CD4-positive, CD25-positive, alpha-beta regulatory T cell (primary cell): ENCODE measurements at regions not wholly inside any gene's neighbourhood (a gene's known extent, or its start where the extent isn't known, plus 50 kb on each side); places are given as distances from the start of the nearest gene placed in this dataset.

Experiments
- ATAC-seq, 2 donors: fragments of 150-1000 bp; cut with Tn5 transposase; one replicate each; pipeline ENCODE4 v1.10.0; 2021; ENCODE audit warnings: low read depth in 2 of 2, moderate number of reproducible peaks in 2 of 2, moderate library complexity in 1 of 2
- DNase-seq, 3 donors: peaks; one replicate each; pipeline versions ENCODE4 v3.0.0 to v3.0.0-alpha.2; 2012 to 2022; ENCODE audit warnings: mixed read lengths in 1 of 3
- H3K27ac ChIP-seq: one replicate; pipeline ENCODE4 v1.7.0; 2013; ENCODE audit warnings: mild to moderate bottlenecking, low read length; ENCODE audit not compliant: insufficient read depth, poor library complexity, severe bottlenecking
- H3K27me3 ChIP-seq: one replicate; pipeline ENCODE4 v1.7.0; 2013; ENCODE audit warnings: low read length; ENCODE audit not compliant: control insufficient read depth, insufficient read depth
- H3K36me3 ChIP-seq: one replicate; pipeline ENCODE4 v1.7.0; 2013; ENCODE audit warnings: mild to moderate bottlenecking, low read length, moderate library complexity; ENCODE audit not compliant: control insufficient read depth, insufficient read depth
- H3K4me1 ChIP-seq: 2 replicates; pipeline ENCODE4 v1.7.0; 2013; ENCODE audit warnings: mild to moderate bottlenecking, low read length; ENCODE audit not compliant: insufficient read depth, control insufficient read depth, poor library complexity, severe bottlenecking
- H3K4me3 ChIP-seq: one replicate; pipeline ENCODE4 v1.7.0; 2013; ENCODE audit warnings: low read depth, mild to moderate bottlenecking, low read length, moderate library complexity
- H3K9me3 ChIP-seq, 2 experiments: 1 replicate in 1 of 2; 2 replicates in 1 of 2; pipeline ENCODE4 v1.7.0; 2013; ENCODE audit warnings: low read length in 2 of 2, mild to moderate bottlenecking in 1 of 2, moderate library complexity in 1 of 2; ENCODE audit not compliant: control insufficient read depth in 2 of 2
- H3K27ac Mint-ChIP-seq, 3 donors: one replicate each; pipeline ENCODE4 v1.8.0; 2020 to 2022; ENCODE audit warnings: mild to moderate bottlenecking in 3 of 3, mixed read lengths in 3 of 3, moderate library complexity in 2 of 3
- H3K27me3 Mint-ChIP-seq: one replicate; pipeline ENCODE4 v1.8.0; 2022; ENCODE audit warnings: mild to moderate bottlenecking, mixed read lengths
- H3K36me3 Mint-ChIP-seq: one replicate; pipeline ENCODE4 v1.8.0; 2020; ENCODE audit warnings: mixed read lengths
- H3K4me1 Mint-ChIP-seq, 4 donors: one replicate each; pipeline ENCODE4 v1.8.0; 2020 to 2022; ENCODE audit warnings: mixed read lengths in 4 of 4, mild to moderate bottlenecking in 1 of 4
- H3K4me3 Mint-ChIP-seq, 4 donors: one replicate each; pipeline ENCODE4 v1.8.0; 2020 to 2022; ENCODE audit warnings: mild to moderate bottlenecking in 4 of 4, mixed read lengths in 4 of 4, moderate library complexity in 3 of 4
- H3K9me3 Mint-ChIP-seq, 7 donors: one replicate each; pipeline ENCODE4 v1.8.0; 2020 to 2022; ENCODE audit warnings: mixed read lengths in 7 of 7, mild to moderate bottlenecking in 3 of 7, moderate library complexity in 2 of 7

DNA sequence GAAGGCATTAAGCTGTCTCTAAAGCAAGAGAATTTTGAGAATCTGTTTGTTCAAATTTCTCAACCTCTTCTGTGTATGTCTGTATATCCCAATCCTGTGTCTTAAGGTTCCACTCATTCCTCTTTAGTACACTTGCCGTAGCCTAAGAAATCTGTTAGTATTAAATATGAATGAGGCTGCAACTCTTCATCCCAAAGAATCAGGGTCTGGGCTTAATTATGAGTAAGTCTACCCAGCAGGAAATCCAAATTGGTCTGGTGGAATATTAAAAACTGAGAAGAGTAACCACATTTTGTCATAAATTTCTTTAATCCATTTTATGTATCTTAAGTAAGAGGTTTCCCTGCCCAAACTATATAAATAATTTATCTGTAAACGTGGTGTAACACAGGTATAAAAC, 1171.2 kb downstream of the CDH12 start:
- Mint-ChIP-seq H3K27ac (no peak overlapping the region), H3K4me1 (no peaks in the 10 kb centered on the region), H3K4me3 (no peak overlapping the region), H3K9me3 (peaks cover 0 to 10% (median 2%) of the 10 kb centered on the region in 7 donors), H3K36me3 (no peaks in the 10 kb centered on the region), H3K27me3 (no peaks in the 10 kb centered on the region)
- Histone ChIP-seq H3K27ac (no peak overlapping the region), H3K36me3 (no peaks in the 10 kb centered on the region), H3K27me3 (no peaks in the 10 kb centered on the region), H3K9me3 (no peaks in the 10 kb centered on the region), H3K4me3 (no peak overlapping the region), H3K4me1 (no peaks in the 10 kb centered on the region)
- no peak for ATAC-seq
- DNase-seq = no peak

DNA sequence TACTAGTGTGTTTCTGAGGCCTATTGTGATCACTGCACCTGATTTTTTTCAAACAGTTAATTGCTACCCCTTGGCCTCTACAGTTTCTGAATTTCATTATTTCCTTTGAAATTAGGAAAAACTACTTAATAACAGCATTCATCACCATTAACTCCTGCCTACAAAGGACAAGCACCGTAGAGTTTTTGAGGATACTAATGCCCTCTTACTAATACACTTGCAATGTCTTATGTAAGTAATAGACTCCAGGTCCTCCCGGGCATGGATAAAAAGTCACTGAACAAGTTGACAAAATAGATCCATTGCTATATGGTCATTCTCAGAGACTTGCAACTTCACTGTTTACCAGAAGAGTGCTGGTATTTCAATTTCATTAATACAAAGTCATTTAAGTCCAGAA, 1172.5 kb downstream of the CDH12 start:
- H3K36me3 ChIP-seq = no peaks in the 10 kb centered on the region
- H3K27ac ChIP-seq = no peak overlapping the region
- ATAC-seq (no peak), DNase-seq (no peak)
- no peaks in the 10 kb centered on the region for H3K4me1 ChIP-seq
- no peaks in the 10 kb centered on the region for H3K27me3 ChIP-seq
- Mint-ChIP-seq H3K27ac (no peak overlapping the region), H3K27me3 (no peaks in the 10 kb centered on the region), H3K4me1 (no peaks in the 10 kb centered on the region), H3K4me3 (no peak overlapping the region), H3K36me3 (no peaks in the 10 kb centered on the region), H3K9me3 (peaks cover 0 to 10% (median 2%) of the 10 kb centered on the region in 7 donors)
- H3K4me3 ChIP-seq = no peak overlapping the region
- H3K9me3 ChIP-seq = no peaks in the 10 kb centered on the region

- no peaks in the 10 kb centered on the region for H3K36me3 Mint-ChIP-seq
- H3K9me3 ChIP-seq = no peaks in the 10 kb centered on the region
- H3K36me3 ChIP-seq = no peaks in the 10 kb centered on the region
- H3K4me3 Mint-ChIP-seq = no peak overlapping the region
- no peaks in the 10 kb centered on the region for H3K4me1 Mint-ChIP-seq
- no peaks in the 10 kb centered on the region for H3K27me3 Mint-ChIP-seq
- H3K4me3 ChIP-seq = no peak overlapping the region
- no peak for DNase-seq
- no peak overlapping the region for H3K27ac ChIP-seq
- no peaks in the 10 kb centered on the region for H3K4me1 ChIP-seq
- no peak for ATAC-seq
- H3K9me3 Mint-ChIP-seq = peaks cover 0 to 10% (median 1%) of the 10 kb centered on the region in 7 donors
- no peaks in the 10 kb centered on the region for H3K27me3 ChIP-seq
- H3K27ac Mint-ChIP-seq = no peak overlapping the region
These were observed 1172.9 kb downstream of the CDH12 start for GRCh38 chr5:21680196-21680595.

DNA sequence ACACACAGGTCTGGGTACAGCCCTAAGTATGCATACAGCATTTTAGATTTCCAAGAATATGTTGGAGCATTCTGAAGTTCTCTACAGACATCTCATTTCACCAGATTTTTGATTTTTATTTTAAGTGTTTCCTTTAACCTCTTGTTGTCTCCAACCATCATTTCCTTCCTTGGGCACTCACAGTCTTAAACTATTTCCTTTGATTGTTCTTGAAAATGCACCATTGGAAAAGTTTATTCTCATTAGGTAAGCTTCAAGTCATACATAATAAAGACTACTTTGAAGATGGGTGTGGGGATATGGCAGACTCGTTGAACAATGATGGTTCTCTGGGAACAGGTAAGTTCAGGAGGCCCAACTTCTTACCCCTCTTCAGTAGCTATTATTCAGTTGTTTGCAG, 1174.6 kb downstream of the CDH12 start:
- no peak for DNase-seq
- Histone ChIP-seq H3K27ac (no peak overlapping the region), H3K4me1 (no peaks in the 10 kb centered on the region), H3K36me3 (no peaks in the 10 kb centered on the region), H3K27me3 (no peaks in the 10 kb centered on the region), H3K9me3 (no peaks in the 10 kb centered on the region), H3K4me3 (no peak overlapping the region)
- Mint-ChIP-seq H3K36me3 (no peaks in the 10 kb centered on the region), H3K27me3 (no peaks in the 10 kb centered on the region), H3K9me3 (peaks cover 0 to 10% (median 0%) of the 10 kb centered on the region in 7 donors), H3K27ac (no peak overlapping the region), H3K4me3 (no peak overlapping the region), H3K4me1 (no peaks in the 10 kb centered on the region)
- no peak for ATAC-seq

DNA sequence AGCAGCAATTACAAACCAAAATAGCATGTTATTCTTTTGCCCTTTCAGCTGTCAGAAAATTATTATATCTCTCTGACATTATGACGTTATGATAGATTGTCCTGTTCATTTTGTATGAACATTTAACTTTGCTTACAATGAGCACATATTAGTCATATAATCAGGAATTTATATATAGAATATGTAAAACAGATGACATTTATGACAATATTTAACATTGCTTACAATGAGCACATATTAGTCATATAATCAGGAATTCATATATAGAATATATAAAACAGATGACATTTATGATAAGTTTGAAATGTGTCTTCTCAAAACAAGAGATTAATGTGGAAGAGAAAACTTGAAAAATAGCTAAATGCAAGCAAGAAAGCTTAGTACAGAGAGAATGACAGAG, 1180.2 kb downstream of the CDH12 start:
- Mint-ChIP-seq H3K36me3 (no peaks in the 10 kb centered on the region), H3K9me3 (peaks cover 0 to 12% (median 0%) of the 10 kb centered on the region in 7 donors), H3K27me3 (no peaks in the 10 kb centered on the region), H3K4me1 (no peaks in the 10 kb centered on the region), H3K27ac (no peak overlapping the region), H3K4me3 (no peak overlapping the region)
- no peak overlapping the region for H3K4me3 ChIP-seq
- H3K4me1 ChIP-seq = no peaks in the 10 kb centered on the region
- H3K9me3 ChIP-seq = no peaks in the 10 kb centered on the region
- H3K27me3 ChIP-seq = no peaks in the 10 kb centered on the region
- no peak for DNase-seq
- no peak overlapping the region for H3K27ac ChIP-seq
- H3K36me3 ChIP-seq = no peaks in the 10 kb centered on the region
- ATAC-seq = no peak

GRCh38 chr5:21672360-21672759, 1180.8 kb downstream of the CDH12 start:
- Histone ChIP-seq H3K9me3 (no peaks in the 10 kb centered on the region), H3K4me3 (no peak overlapping the region), H3K27me3 (no peaks in the 10 kb centered on the region), H3K4me1 (no peaks in the 10 kb centered on the region), H3K36me3 (no peaks in the 10 kb centered on the region), H3K27ac (no peak overlapping the region)
- no peak overlapping the region for H3K27ac Mint-ChIP-seq
- no peaks in the 10 kb centered on the region for H3K4me1 Mint-ChIP-seq
- H3K9me3 Mint-ChIP-seq = peaks cover 0 to 12% (median 1%) of the 10 kb centered on the region in 7 donors
- H3K27me3 Mint-ChIP-seq = no peaks in the 10 kb centered on the region
- ATAC-seq (no peak), DNase-seq (no peak)
- H3K36me3 Mint-ChIP-seq = no peaks in the 10 kb centered on the region
- no peak overlapping the region for H3K4me3 Mint-ChIP-seq

DNA sequence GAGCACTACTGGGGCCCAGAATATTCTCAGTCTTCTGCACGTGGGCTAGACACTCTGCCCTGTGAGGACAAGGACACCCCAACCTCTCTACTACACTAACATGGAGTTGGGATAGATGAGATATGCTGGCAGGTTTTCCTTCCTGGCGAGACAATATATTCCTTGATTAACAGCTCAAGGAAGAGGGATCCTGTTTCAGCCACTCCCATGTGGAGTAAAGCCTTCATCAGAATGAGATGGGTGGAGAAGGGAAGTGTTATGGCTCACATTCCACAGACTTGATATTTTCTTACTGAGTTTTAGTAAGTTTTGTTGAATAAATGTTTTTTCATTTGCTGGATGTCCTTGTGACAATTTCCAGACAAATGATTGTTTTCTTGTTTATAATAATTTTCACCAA, 1187.6 kb downstream of the CDH12 start:
- H3K27me3 ChIP-seq = no peaks in the 10 kb centered on the region
- no peaks in the 10 kb centered on the region for H3K4me1 ChIP-seq
- Mint-ChIP-seq H3K4me1 (no peaks in the 10 kb centered on the region), H3K4me3 (no peak overlapping the region), H3K36me3 (no peaks in the 10 kb centered on the region), H3K27me3 (no peaks in the 10 kb centered on the region), H3K9me3 (peaks cover 1 to 27% (median 9%) of the 10 kb centered on the region in 7 donors), H3K27ac (peak overlapping the region in 1 of 3 donors; percentile 18)
- H3K4me3 ChIP-seq = no peak overlapping the region
- DNase-seq (no peak), ATAC-seq (no peak)
- H3K27ac ChIP-seq = no peak overlapping the region
- no peaks in the 10 kb centered on the region for H3K36me3 ChIP-seq
- peaks cover 3 to 6% of the 10 kb centered on the region in 2 experiments for H3K9me3 ChIP-seq

DNA sequence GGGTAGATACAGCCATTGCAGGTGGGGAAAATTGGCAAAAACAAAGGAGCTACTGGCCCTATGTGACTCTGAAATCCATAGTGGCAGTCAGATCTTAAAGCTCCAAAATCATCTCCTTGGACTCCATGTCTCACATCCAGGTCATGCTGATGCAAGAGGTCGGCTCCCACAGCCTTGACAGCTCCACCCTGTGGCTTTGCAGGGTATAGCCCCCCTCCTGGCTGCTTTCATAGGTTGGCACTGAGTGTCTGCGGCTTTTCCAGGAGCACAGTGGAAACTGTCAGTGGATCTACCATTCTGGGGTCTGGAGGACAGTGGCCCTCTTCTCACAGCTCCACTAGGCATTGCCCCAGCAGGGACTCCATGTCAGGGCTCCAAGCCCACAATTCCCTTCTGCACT, 1190.1 kb downstream of the CDH12 start:
- no peaks in the 10 kb centered on the region for H3K4me1 Mint-ChIP-seq
- ATAC-seq = no peak
- no peak overlapping the region for H3K4me3 ChIP-seq

More for the DNA sequence above, 1190.1 kb downstream of the CDH12 start:
- Mint-ChIP-seq H3K9me3 (peaks cover 1 to 18% (median 10%) of the 10 kb centered on the region in 7 donors), H3K36me3 (no peaks in the 10 kb centered on the region), H3K27me3 (no peaks in the 10 kb centered on the region), H3K27ac (no peak overlapping the region), H3K4me3 (no peak overlapping the region)
- no peaks in the 10 kb centered on the region for H3K36me3 ChIP-seq
- peaks cover 3 to 6% of the 10 kb centered on the region in 2 experiments for H3K9me3 ChIP-seq
- no peaks in the 10 kb centered on the region for H3K27me3 ChIP-seq
- H3K4me1 ChIP-seq = no peaks in the 10 kb centered on the region
- no peak overlapping the region for H3K27ac ChIP-seq
- DNase-seq = no peak
